Stomach (tissue), 4 donors: ENCODE measurements at regions not wholly inside any gene's neighbourhood (a gene's known extent, or its start where the extent isn't known, plus 50 kb on each side); places are given as distances from the start of the nearest gene placed in this dataset.

Experiments
- EP300 ChIP-seq: sonication (generic); formaldehyde crosslinking; IDR thresholded peaks from one replicate; pipeline ENCODE4 v1.6.1; 2017; ENCODE audit warnings: antibody characterized with exemption
- TF ChIP-seq, protein P1 (sequence below), 7 experiments: fragments of 450-650 bp in 4 of 7; fragments of 200-600 bp in 3 of 7; sonication (generic) in 3 of 7; IDR thresholded peaks; one replicate each; pipeline ENCODE4 v1.5.1; 2016 to 2019; ENCODE audit warnings: antibody characterized with exemption in 7 of 7, control low read depth in 2 of 7, mild to moderate bottlenecking in 1 of 7

GRCh38 chr1:197991594-197991993 lies 74.4 kb downstream of the LHX9 start:
- TF ChIP-seq, protein P1, sequence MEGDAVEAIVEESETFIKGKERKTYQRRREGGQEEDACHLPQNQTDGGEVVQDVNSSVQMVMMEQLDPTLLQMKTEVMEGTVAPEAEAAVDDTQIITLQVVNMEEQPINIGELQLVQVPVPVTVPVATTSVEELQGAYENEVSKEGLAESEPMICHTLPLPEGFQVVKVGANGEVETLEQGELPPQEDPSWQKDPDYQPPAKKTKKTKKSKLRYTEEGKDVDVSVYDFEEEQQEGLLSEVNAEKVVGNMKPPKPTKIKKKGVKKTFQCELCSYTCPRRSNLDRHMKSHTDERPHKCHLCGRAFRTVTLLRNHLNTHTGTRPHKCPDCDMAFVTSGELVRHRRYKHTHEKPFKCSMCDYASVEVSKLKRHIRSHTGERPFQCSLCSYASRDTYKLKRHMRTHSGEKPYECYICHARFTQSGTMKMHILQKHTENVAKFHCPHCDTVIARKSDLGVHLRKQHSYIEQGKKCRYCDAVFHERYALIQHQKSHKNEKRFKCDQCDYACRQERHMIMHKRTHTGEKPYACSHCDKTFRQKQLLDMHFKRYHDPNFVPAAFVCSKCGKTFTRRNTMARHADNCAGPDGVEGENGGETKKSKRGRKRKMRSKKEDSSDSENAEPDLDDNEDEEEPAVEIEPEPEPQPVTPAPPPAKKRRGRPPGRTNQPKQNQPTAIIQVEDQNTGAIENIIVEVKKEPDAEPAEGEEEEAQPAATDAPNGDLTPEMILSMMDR (IDR thresholded peaks at IDR 0.05), result no peak
- TF ChIP-seq EP300, result no peak
